Fibroblast of pulmonary artery (primary cell): ENCODE measurements at regions not wholly inside any gene's neighbourhood (a gene's known extent, or its start where the extent isn't known, plus 50 kb on each side); places are given as distances from the start of the nearest gene placed in this dataset.

Experiments
- DNase-seq: peaks from one replicate; pipeline ENCODE4 v3.0.0-alpha.2; 2010; ENCODE audit warnings: low read depth
- H3K4me3 ChIP-seq: replicated peaks from 2 replicates; pipeline ENCODE4 v1.5.1; 2011; ENCODE audit warnings: low read depth, mild to moderate bottlenecking, control low read depth, low read length, moderate library complexity
- CTCF ChIP-seq: IDR thresholded peaks from 2 replicates; pipeline ENCODE4 v1.5.1; 2011; ENCODE audit warnings: mild to moderate bottlenecking, control low read depth, low read length, inconsistent platforms; ENCODE audit errors: missing control alignments

- no peak for TF ChIP-seq CTCF
- DNase-seq, result no peak
- H3K4me3 ChIP-seq, result no peak overlapping the region
These were observed 274.7 kb downstream of the YTHDC2 start for GRCh38 chr5:113788141-113788655.

GRCh38 chr5:113789769-113790168 lies 276.3 kb downstream of the YTHDC2 start:
- no peak for TF ChIP-seq CTCF
- no peak for DNase-seq
- no peak overlapping the region for H3K4me3 ChIP-seq

- DNase-seq, result no peak
- TF ChIP-seq CTCF, result no peak
- no peak overlapping the region for H3K4me3 ChIP-seq
These were observed 279.3 kb downstream of the YTHDC2 start for GRCh38 chr5:113792806-113793205.

GRCh38 chr5:113794981-113795380 lies 281.5 kb downstream of the YTHDC2 start:
- no peak overlapping the region for H3K4me3 ChIP-seq
- no peak for DNase-seq
- no peak for TF ChIP-seq CTCF

- no peak for TF ChIP-seq CTCF
- no peak for DNase-seq
- H3K4me3 ChIP-seq, result no peak overlapping the region
These were observed 287.2 kb downstream of the YTHDC2 start for GRCh38 chr5:113800686-113801085.

GRCh38 chr5:113804264-113804663 lies 290.8 kb downstream of the YTHDC2 start:
- TF ChIP-seq CTCF, result no peak
- H3K4me3 ChIP-seq, result no peak overlapping the region
- DNase-seq, result no peak

GRCh38 chr5:113804943-113805342 lies 291.4 kb downstream of the YTHDC2 start:
- TF ChIP-seq CTCF, result no peak
- no peak for DNase-seq

More at GRCh38 chr5:113804943-113805342, 291.4 kb downstream of the YTHDC2 start:
- no peak overlapping the region for H3K4me3 ChIP-seq
